ENCODE measurements at regions not wholly inside any gene's neighbourhood (a gene's known extent, or its start where the extent isn't known, plus 50 kb on each side); places are given as distances from the start of the nearest gene placed in this dataset.
A peak's percentile ranks its signal among the peaks of the same experiment; 100 is the strongest.

GRCh38 chr4:159049780-159050375, 53.0 kb upstream of the RAPGEF2 start:
- no peaks in the 10 kb centered on the region for H4K20me1 ChIP-seq (ENCODE audit: insufficient read depth)
- no peaks in the 10 kb centered on the region for H3K27me3 ChIP-seq (ENCODE audit: insufficient read depth)
- H3K9ac ChIP-seq = no peak overlapping the region
- DNase-seq = no peak
- H3K9me2 ChIP-seq = no peaks in the 10 kb centered on the region
- ChIA-PET POLR2A (no interaction called here), CTCF (no interaction called here)
- H3K4me3 ChIP-seq (ENCODE audit: low read depth in 2 of 2, low read length in 1 of 2) = no peak overlapping the region
- 85% methylated on average over 2 of the region's 2 CpGs for WGBS (ENCODE audit: low lambda C conversion rate)
- H3K4me2 ChIP-seq = no peak overlapping the region
- no peak for TF ChIP-seq TAF1 (IDR thresholded peaks at IDR 0.05; ENCODE audit: borderline replicate concordance, low read depth, low read length)
- no peak for TF ChIP-seq USF2 (IDR thresholded peaks at IDR 0.05; ENCODE audit: borderline replicate concordance, low read depth, low read length)
- no peak for TF ChIP-seq PBX3 (IDR thresholded peaks at IDR 0.05)
- TF ChIP-seq NRF1 (IDR thresholded peaks at IDR 0.05; ENCODE audit: low read depth, low read length) = no peak
- TF ChIP-seq FOXM1 (IDR thresholded peaks at IDR 0.05; ENCODE audit: low read depth) = no peak
- peaks cover 9% of the 10 kb centered on the region for H3F3A ChIP-seq (replicated peaks; ENCODE audit: insufficient read depth)
- no peak overlapping the region for H2AFZ ChIP-seq (ENCODE audit: low read depth)
- no peaks in the 10 kb centered on the region for H3K36me3 ChIP-seq (replicated peaks in 1 of 2; ENCODE audit: control insufficient read depth in 1 of 2, insufficient read depth in 2 of 2, low read length in 1 of 2)
- peaks cover 12 to 18% of the 10 kb centered on the region in 2 experiments; a peak in 3 of 4 replicates for H3K4me1 ChIP-seq (ENCODE audit: control insufficient read depth in 1 of 2, insufficient read depth in 2 of 2, low read depth in 1 of 2, low read length in 1 of 2)
- no peaks in the 10 kb centered on the region for H3K9me3 ChIP-seq
- no peak overlapping the region for H3K27ac ChIP-seq (ENCODE audit: low read depth in 2 of 2, low read length in 1 of 2)
- H3K79me2 ChIP-seq (ENCODE audit: insufficient read depth) = no peaks in the 10 kb centered on the region

- Histone ChIP-seq H3K9me3 (no peaks in the 10 kb centered on the region), H3K27ac (ENCODE audit: low read depth in 2 of 2, low read length in 1 of 2) (peak overlapping the region in 1 of 2 experiments; percentile 3; a peak in 1 of 4 replicates), H3K4me2 (no peak overlapping the region), H3K36me3 (replicated peaks in 1 of 2; ENCODE audit: control insufficient read depth in 1 of 2, insufficient read depth in 2 of 2, low read length in 1 of 2) (no peaks in the 10 kb centered on the region), H3K9me2 (no peaks in the 10 kb centered on the region), H2AFZ (ENCODE audit: low read depth) (peak overlapping the region; percentile 11; the same call in 1 of the 2 replicates), H3K4me1 (ENCODE audit: control insufficient read depth in 1 of 2, insufficient read depth in 2 of 2, low read depth in 1 of 2, low read length in 1 of 2) (peaks cover 12 to 18% of the 10 kb centered on the region in 2 experiments; a peak in 3 of 4 replicates), H3K79me2 (ENCODE audit: insufficient read depth) (no peaks in the 10 kb centered on the region), H3K4me3 (ENCODE audit: low read depth in 2 of 2, low read length in 1 of 2) (no peak overlapping the region), H4K20me1 (ENCODE audit: insufficient read depth) (no peaks in the 10 kb centered on the region), H3K9ac (no peak overlapping the region), H3F3A (replicated peaks; ENCODE audit: insufficient read depth) (peaks cover 9% of the 10 kb centered on the region), H3K27me3 (ENCODE audit: insufficient read depth) (no peaks in the 10 kb centered on the region)
- WGBS (ENCODE audit: low lambda C conversion rate) = 64% methylated on average over 7 of the region's 7 CpGs
- ChIA-PET POLR2A (no interaction called here), CTCF (no interaction called here)
- DNase-seq = no peak
- no peak for TF ChIP-seq YY1 (IDR thresholded peaks at IDR 0.05; ENCODE audit: low read depth)
- no peak for TF ChIP-seq PBX3 (IDR thresholded peaks at IDR 0.05)
- no peak for TF ChIP-seq CHD2 (IDR thresholded peaks at IDR 0.05; ENCODE audit: low read length, partially characterized antibody)
- no peak for TF ChIP-seq EZH2phosphoT487 (IDR thresholded peaks at IDR 0.05; ENCODE audit: borderline replicate concordance, low read depth)
- TF ChIP-seq EP300 (IDR thresholded peaks at IDR 0.05; ENCODE audit: borderline replicate concordance in 1 of 2, low read depth in 1 of 2, low read length in 1 of 2) = no peak
- no peak for TF ChIP-seq MAX (IDR thresholded peaks at IDR 0.05; ENCODE audit: low read depth)
- TF ChIP-seq RAD21 (IDR thresholded peaks at IDR 0.05; ENCODE audit: low read length) = no peak
- TF ChIP-seq IRF3 (IDR thresholded peaks at IDR 0.05; ENCODE audit: low read depth, low read length) = no peak
- TF ChIP-seq RCOR1 (IDR thresholded peaks at IDR 0.05; ENCODE audit: low read length) = no peak
- TF ChIP-seq RXRA (IDR thresholded peaks at IDR 0.05; ENCODE audit: borderline replicate concordance, low read depth) = no peak
- no peak for TF ChIP-seq FOXM1 (IDR thresholded peaks at IDR 0.05; ENCODE audit: low read depth)
- TF ChIP-seq USF1 (IDR thresholded peaks at IDR 0.05; ENCODE audit: borderline replicate concordance, low read depth) = no peak
- TF ChIP-seq CTCF (IDR thresholded peaks at IDR 0.05) = no peak
Observed at GRCh38 chr4:159051245-159052071, 51.4 kb upstream of the RAPGEF2 start.

Data from SK-N-SH (cell line).